ENCODE measurements at regions not wholly inside any gene's neighbourhood (a gene's known extent, or its start where the extent isn't known, plus 50 kb on each side); places are given as distances from the start of the nearest gene placed in this dataset.

DNA sequence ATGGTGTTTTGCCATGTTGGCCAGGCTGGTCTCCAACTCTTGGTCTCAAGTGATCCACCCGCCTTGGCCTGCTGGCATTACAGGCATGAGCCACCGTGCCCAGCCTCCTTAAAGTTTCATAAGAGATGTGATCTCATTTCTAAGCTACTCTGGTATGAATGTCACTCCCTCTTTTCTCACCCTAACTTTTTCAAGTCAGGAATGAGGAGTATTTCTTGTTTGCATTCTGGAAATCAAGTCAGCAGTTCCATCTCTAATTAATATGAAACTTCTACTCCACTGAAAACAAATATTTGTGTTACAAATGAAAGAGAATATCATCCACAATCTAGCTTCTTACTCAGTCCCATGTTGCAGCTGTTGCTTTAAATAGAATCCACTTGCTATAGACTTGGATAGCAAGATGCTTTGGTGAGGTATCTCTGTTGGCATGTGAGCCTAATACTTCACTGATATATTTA lies 61.3 kb downstream of the ARF6 start:
- Histone ChIP-seq H3K27ac (ENCODE audit: low read depth) (no peak overlapping the region), H4K20me1 (replicated peaks; ENCODE audit: insufficient read depth) (no peaks in the 10 kb centered on the region), H3K9me2 (ENCODE audit: insufficient read depth) (no peaks in the 10 kb centered on the region), H2AFZ (no peak overlapping the region), H3K36me3 (ENCODE audit: insufficient read depth) (no peaks in the 10 kb centered on the region), H3K79me2 (replicated peaks; ENCODE audit: insufficient read depth) (no peaks in the 10 kb centered on the region), H3K4me2 (no peak overlapping the region), H3K4me1 (ENCODE audit: insufficient read depth) (no peaks in the 10 kb centered on the region), H3F3A (replicated peaks; ENCODE audit: low read depth) (no peaks in the 10 kb centered on the region), H3K4me3 (no peak overlapping the region), H3K27me3 (ENCODE audit: insufficient read depth) (no peaks in the 10 kb centered on the region)
- DNase-seq (ENCODE audit: low spot score) (no peak), ATAC-seq (no peak)
- no peak overlapping the region for H3K4me3 Mint-ChIP-seq
- TF ChIP-seq ZNF331 (CRISPR knock-in tag; IDR thresholded peaks at IDR 0.05; ENCODE audit: low read depth), result no peak
- TF ChIP-seq EZH2 (IDR thresholded peaks at IDR 0.05; ENCODE audit: low read depth, unreplicated experiment), result no peak
- TF ChIP-seq, protein P1, sequence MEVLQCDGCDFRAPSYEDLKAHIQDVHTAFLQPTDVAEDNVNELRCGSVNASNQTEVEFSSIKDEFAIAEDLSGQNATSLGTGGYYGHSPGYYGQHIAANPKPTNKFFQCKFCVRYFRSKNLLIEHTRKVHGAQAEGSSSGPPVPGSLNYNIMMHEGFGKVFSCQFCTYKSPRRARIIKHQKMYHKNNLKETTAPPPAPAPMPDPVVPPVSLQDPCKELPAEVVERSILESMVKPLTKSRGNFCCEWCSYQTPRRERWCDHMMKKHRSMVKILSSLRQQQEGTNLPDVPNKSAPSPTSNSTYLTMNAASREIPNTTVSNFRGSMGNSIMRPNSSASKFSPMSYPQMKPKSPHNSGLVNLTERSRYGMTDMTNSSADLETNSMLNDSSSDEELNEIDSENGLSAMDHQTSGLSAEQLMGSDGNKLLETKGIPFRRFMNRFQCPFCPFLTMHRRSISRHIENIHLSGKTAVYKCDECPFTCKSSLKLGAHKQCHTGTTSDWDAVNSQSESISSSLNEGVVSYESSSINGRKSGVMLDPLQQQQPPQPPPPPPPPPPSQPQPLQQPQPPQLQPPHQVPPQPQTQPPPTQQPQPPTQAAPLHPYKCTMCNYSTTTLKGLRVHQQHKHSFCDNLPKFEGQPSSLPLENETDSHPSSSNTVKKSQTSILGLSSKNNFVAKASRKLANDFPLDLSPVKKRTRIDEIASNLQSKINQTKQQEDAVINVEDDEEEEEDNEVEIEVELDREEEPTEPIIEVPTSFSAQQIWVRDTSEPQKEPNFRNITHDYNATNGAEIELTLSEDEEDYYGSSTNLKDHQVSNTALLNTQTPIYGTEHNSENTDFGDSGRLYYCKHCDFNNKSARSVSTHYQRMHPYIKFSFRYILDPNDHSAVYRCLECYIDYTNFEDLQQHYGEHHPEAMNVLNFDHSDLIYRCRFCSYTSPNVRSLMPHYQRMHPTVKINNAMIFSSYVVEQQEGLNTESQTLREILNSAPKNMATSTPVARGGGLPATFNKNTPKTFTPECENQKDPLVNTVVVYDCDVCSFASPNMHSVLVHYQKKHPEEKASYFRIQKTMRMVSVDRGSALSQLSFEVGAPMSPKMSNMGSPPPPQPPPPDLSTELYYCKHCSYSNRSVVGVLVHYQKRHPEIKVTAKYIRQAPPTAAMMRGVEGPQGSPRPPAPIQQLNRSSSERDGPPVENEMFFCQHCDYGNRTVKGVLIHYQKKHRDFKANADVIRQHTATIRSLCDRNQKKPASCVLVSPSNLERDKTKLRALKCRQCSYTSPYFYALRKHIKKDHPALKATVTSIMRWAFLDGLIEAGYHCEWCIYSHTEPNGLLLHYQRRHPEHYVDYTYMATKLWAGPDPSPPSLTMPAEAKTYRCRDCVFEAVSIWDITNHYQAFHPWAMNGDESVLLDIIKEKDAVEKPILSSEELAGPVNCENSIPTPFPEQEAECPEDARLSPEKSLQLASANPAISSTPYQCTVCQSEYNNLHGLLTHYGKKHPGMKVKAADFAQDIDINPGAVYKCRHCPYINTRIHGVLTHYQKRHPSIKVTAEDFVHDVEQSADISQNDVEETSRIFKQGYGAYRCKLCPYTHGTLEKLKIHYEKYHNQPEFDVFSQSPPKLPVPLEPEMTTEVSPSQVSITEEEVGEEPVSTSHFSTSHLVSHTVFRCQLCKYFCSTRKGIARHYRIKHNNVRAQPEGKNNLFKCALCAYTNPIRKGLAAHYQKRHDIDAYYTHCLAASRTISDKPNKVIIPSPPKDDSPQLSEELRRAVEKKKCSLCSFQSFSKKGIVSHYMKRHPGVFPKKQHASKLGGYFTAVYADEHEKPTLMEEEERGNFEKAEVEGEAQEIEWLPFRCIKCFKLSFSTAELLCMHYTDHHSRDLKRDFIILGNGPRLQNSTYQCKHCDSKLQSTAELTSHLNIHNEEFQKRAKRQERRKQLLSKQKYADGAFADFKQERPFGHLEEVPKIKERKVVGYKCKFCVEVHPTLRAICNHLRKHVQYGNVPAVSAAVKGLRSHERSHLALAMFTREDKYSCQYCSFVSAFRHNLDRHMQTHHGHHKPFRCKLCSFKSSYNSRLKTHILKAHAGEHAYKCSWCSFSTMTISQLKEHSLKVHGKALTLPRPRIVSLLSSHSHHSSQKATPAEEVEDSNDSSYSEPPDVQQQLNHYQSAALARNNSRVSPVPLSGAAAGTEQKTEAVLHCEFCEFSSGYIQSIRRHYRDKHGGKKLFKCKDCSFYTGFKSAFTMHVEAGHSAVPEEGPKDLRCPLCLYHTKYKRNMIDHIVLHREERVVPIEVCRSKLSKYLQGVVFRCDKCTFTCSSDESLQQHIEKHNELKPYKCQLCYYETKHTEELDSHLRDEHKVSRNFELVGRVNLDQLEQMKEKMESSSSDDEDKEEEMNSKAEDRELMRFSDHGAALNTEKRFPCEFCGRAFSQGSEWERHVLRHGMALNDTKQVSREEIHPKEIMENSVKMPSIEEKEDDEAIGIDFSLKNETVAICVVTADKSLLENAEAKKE (CRISPR knock-in tag; IDR thresholded peaks at IDR 0.05), result no peak
- H3K9me3 Mint-ChIP-seq, result no peaks in the 10 kb centered on the region
- no peak overlapping the region for H3K27ac Mint-ChIP-seq
- no peaks in the 10 kb centered on the region for H3K36me3 Mint-ChIP-seq (ENCODE audit: low read depth)
- H3K27me3 Mint-ChIP-seq (ENCODE audit: insufficient read depth, low read depth, poor library complexity), result no peaks in the 10 kb centered on the region
- H3K4me1 Mint-ChIP-seq, result no peaks in the 10 kb centered on the region

DNA sequence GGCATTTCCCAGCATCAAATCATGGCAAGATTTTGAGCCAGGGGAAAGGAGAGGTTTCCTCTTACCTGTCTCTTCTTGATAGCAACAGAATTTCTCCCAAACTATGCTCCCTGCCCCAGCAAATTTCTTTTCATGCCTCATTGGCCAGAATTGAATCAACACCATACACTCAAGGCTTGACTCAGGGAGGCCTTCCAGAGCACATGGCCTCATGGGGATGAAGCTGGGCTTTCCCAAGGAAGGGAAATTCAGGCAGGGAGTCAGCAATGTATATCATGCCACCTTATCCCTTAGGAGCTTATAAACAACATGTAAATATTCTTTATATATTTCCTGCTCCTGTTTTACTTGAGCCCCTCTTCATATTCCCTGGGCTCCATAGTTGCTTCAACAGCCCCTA lies 62.1 kb downstream of the ARF6 start:
- Histone ChIP-seq H3K4me3 (no peak overlapping the region), H4K20me1 (replicated peaks; ENCODE audit: insufficient read depth) (no peaks in the 10 kb centered on the region), H3K27ac (ENCODE audit: low read depth) (no peak overlapping the region), H3K36me3 (ENCODE audit: insufficient read depth) (no peaks in the 10 kb centered on the region), H3K27me3 (ENCODE audit: insufficient read depth) (no peaks in the 10 kb centered on the region), H3K4me2 (no peak overlapping the region), H2AFZ (no peak overlapping the region), H3K79me2 (replicated peaks; ENCODE audit: insufficient read depth) (no peaks in the 10 kb centered on the region), H3K4me1 (ENCODE audit: insufficient read depth) (no peaks in the 10 kb centered on the region), H3F3A (replicated peaks; ENCODE audit: low read depth) (no peaks in the 10 kb centered on the region), H3K9me2 (ENCODE audit: insufficient read depth) (no peaks in the 10 kb centered on the region)
- Mint-ChIP-seq H3K27me3 (ENCODE audit: insufficient read depth, low read depth, poor library complexity) (no peaks in the 10 kb centered on the region), H3K4me1 (no peaks in the 10 kb centered on the region), H3K27ac (no peak overlapping the region), H3K9me3 (no peaks in the 10 kb centered on the region), H3K36me3 (ENCODE audit: low read depth) (no peaks in the 10 kb centered on the region), H3K4me3 (no peak overlapping the region)
- DNase-seq (ENCODE audit: low spot score) (no peak), ATAC-seq (no peak)
- TF ChIP-seq, protein P2, sequence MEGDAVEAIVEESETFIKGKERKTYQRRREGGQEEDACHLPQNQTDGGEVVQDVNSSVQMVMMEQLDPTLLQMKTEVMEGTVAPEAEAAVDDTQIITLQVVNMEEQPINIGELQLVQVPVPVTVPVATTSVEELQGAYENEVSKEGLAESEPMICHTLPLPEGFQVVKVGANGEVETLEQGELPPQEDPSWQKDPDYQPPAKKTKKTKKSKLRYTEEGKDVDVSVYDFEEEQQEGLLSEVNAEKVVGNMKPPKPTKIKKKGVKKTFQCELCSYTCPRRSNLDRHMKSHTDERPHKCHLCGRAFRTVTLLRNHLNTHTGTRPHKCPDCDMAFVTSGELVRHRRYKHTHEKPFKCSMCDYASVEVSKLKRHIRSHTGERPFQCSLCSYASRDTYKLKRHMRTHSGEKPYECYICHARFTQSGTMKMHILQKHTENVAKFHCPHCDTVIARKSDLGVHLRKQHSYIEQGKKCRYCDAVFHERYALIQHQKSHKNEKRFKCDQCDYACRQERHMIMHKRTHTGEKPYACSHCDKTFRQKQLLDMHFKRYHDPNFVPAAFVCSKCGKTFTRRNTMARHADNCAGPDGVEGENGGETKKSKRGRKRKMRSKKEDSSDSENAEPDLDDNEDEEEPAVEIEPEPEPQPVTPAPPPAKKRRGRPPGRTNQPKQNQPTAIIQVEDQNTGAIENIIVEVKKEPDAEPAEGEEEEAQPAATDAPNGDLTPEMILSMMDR (conservative IDR thresholded peaks at IDR 0.05; ENCODE audit: low read depth in 2 of 2), result no peak
- TF ChIP-seq EZH2 (IDR thresholded peaks at IDR 0.05; ENCODE audit: low read depth, unreplicated experiment), result no peak
- TF ChIP-seq, protein P1 (CRISPR knock-in tag; IDR thresholded peaks at IDR 0.05), result no peak

Data from GM23338 (cell line).